KOPT-K1 (cell line): ENCODE measurements at regions not wholly inside any gene's neighbourhood (a gene's known extent, or its start where the extent isn't known, plus 50 kb on each side); places are given as distances from the start of the nearest gene placed in this dataset.

Source experiments
- H3K27ac ChIP-seq: fragments of 200-600 bp; sonication (generic); 2 replicates; pipeline ENCODE4 v1.5.1; 2016; ENCODE audit warnings: antibody characterized with exemption, mild to moderate bottlenecking, low read depth, low read length; ENCODE audit not compliant: poor library complexity, severe bottlenecking
- H3K36me3 ChIP-seq: fragments of 200-600 bp; sonication (generic); 2 replicates; pipeline ENCODE4 v1.5.1; 2017; ENCODE audit warnings: antibody characterized with exemption, mild to moderate bottlenecking, low read length, moderate library complexity; ENCODE audit not compliant: insufficient read depth
- H3K9me3 ChIP-seq: fragments of 200-600 bp; sonication (generic); 2 replicates; pipeline ENCODE4 v1.5.1; 2017; ENCODE audit warnings: antibody characterized with exemption, low read length, mild to moderate bottlenecking; ENCODE audit not compliant: insufficient read depth, poor library complexity, severe bottlenecking

DNA sequence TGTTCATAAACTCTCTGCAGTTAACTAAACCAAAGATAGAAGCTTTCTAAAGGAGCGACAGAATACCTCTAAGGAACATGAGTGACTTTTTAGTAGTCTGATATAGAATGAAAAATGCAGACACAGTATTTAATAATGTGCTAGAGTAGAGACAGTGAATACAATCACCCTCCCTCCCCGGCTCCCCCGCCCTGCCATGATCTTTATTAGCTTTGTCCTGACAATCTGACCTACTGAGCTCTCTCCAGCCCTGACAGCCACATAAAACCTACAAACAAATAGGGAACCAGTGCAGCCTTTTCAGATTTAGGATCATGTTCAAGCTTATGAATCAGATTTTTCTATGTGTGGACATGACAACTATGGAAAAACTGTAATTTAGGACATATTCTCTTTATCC lies 777.6 kb upstream of the FANCL start:
- H3K9me3 ChIP-seq, result peaks cover 8% of the 10 kb centered on the region
- no peak overlapping the region for H3K27ac ChIP-seq
- H3K36me3 ChIP-seq, result no peaks in the 10 kb centered on the region

- H3K27ac ChIP-seq, result no peak overlapping the region
- H3K9me3 ChIP-seq, result peaks cover 8% of the 10 kb centered on the region
- no peaks in the 10 kb centered on the region for H3K36me3 ChIP-seq
Measured at GRCh38 chr2:59015027-59015426, 773.9 kb upstream of the FANCL start.

GRCh38 chr2:59012971-59013370 lies 771.8 kb upstream of the FANCL start:
- peaks cover 8% of the 10 kb centered on the region for H3K9me3 ChIP-seq
- no peaks in the 10 kb centered on the region for H3K36me3 ChIP-seq
- no peak overlapping the region for H3K27ac ChIP-seq

DNA sequence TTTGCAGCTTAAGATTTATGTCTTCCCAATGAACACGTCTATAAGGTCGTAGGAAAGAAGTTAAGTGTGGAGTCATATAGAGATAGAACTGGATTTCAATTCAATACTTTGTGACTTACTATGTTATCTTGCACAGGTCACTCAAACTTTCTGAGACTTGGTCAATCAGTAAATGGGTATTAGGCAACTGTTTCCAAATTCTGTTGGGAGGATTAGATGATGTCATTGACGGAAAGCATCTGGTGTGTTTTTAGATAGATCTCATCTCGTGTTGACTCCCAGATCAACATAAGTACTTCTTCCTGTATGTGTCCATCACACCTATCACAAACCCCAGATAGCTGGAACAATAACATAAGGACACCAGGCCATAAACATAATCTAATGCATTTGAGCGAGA lies 771.1 kb upstream of the FANCL start:
- Histone ChIP-seq H3K9me3 (peaks cover 8% of the 10 kb centered on the region), H3K27ac (no peak overlapping the region), H3K36me3 (no peaks in the 10 kb centered on the region)

DNA sequence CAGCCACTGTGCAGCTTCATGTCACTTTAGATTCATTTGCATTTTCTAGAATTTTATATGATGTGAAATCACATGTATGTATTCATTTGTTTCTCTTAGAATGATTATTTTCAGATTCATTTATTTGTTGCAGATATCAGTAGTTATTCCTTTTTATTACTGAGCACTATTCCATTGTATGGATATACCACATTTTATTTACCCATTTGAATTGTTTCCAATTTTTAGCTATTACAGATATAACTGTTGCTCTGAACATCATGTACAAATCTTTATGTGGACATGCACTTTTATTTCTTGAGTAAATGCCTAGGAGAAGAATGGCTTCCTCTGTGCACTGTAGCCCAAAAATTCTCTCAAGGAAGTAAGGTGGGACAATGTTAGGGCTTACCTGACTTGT lies 767.8 kb upstream of the FANCL start:
- H3K27ac ChIP-seq, result no peak overlapping the region
- no peaks in the 10 kb centered on the region for H3K9me3 ChIP-seq
- H3K36me3 ChIP-seq, result no peaks in the 10 kb centered on the region

DNA sequence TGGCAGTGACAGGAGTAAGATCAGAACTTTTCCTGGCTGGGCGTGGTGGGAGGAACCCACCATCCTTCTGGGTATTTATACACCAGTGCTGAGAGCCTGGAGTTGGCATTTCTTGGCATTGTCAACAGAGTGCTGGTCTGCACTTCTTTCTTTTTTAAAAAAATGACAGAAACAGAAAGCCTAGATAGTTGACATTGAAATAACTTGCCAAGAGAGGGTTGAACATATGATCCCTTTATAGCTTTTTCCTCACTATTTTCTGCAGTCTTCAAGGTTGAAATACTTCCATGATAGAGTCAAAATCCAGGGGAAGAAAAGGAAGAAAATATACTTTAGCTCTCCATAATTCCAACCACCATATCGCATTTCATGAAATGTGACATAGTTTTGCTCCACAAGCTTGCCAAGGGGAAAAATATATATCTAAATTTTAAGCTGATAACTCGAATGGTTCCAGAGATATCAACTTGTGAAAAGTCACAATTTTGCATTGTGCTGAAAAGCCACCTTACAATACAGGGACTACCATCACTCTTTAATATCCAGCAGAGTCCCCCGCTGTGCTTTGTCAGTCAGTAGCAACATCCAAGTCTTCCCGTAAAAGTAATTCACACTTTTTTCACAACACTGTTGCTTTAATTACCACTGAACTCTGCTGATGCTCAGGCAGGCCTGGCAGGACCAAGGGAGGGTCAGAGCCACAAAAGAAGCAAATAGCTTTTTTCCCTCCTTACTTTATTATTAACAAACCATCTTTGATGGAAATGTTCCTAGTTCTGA lies 764.9 kb upstream of the FANCL start:
- Histone ChIP-seq H3K27ac (no peak overlapping the region), H3K36me3 (no peaks in the 10 kb centered on the region), H3K9me3 (no peaks in the 10 kb centered on the region)

DNA sequence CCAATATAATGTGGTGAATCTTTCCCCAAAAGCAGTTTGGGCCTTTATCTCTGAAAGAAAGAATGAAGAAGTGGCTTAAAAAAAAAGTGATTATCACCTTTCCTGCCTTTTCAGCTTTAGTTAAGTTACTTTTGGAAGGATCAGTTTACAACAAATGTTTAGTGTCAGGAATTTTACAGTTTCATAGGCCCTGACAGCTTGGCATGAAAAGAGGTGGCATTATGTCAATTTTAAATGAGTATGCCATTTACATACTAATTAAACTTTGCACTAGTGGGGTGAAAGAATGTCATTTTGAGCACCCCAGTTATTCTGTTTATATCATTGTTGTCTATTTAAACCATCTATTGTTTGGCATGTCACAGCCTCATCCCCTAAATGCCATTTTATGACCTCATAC lies 763.5 kb upstream of the FANCL start:
- H3K27ac ChIP-seq, result no peak overlapping the region
- H3K9me3 ChIP-seq, result no peaks in the 10 kb centered on the region
- no peaks in the 10 kb centered on the region for H3K36me3 ChIP-seq

GRCh38 chr2:59000796-59001195 lies 759.7 kb upstream of the FANCL start:
- Histone ChIP-seq H3K9me3 (no peaks in the 10 kb centered on the region), H3K27ac (no peak overlapping the region), H3K36me3 (no peaks in the 10 kb centered on the region)

DNA sequence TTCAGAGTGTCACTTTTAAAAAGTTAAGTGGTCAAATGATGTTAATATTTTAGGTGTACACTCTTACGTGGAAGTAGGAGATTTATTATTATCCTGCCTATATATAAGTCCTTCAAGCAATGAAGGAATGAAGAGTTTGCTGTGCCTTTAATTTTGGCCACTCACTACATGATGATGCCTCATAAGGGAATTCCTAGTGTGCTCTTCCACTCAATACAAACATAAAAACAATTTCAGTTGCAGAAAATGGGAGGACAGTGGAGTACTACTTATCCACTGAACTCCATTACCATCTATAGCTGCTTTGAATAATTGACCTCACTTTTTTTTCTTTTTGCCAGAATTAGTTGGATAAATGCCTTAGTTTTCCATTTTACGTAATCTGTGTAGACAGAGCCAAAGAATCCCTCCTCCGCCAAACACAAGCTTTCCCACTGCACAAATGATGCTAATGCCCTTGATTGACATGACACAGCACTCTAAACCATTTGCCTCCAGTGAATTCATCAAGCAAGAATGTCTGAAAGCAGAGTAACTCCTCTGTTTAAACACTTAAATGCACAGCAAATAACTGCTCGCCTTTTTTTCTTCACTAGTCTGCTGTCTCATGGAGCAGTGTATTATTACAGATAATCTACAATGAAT lies 751.1 kb upstream of the FANCL start:
- no peak overlapping the region for H3K27ac ChIP-seq
- no peaks in the 10 kb centered on the region for H3K36me3 ChIP-seq
- H3K9me3 ChIP-seq, result no peaks in the 10 kb centered on the region

DNA sequence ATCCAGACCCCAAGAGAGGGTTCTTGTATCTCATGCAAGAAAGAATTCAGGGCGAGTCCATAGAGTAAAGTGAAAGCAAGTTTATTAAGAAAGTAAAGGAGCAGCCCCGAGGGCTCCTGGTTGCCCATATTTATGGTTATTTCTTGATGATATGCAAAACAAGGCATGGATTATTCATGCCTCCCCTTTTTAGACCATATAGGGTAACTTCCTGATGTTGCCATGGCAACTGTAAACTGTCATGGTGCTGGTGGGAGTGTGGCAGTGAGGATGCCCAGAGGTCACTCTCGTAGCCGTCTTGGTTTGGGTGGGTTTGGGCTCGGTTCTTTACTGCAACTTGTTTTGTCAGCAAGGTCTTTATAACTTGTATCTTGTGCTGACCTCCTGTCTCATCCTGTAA lies 750.2 kb upstream of the FANCL start:
- no peak overlapping the region for H3K27ac ChIP-seq
- H3K36me3 ChIP-seq, result no peaks in the 10 kb centered on the region
- H3K9me3 ChIP-seq, result no peaks in the 10 kb centered on the region

DNA sequence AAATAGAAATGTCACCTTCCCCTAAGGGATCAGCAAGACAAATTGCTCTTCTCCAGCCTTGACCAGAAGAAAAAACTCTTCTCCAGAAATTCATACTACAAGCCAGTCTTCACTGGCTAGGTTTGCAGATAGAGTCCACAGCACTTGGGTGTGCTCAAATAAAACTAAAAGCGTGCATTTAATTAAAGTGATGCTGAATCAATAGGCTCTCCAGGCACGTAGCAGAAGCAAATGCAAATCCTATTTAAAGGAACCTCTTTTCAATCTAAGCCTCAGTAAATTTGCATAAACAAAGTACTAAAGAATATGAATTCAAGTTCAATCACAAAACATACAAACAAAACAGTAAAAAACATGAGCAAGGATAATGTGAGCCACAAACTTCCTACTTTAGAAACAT lies 744.4 kb upstream of the FANCL start:
- Histone ChIP-seq H3K9me3 (no peaks in the 10 kb centered on the region), H3K36me3 (no peaks in the 10 kb centered on the region), H3K27ac (no peak overlapping the region)

DNA sequence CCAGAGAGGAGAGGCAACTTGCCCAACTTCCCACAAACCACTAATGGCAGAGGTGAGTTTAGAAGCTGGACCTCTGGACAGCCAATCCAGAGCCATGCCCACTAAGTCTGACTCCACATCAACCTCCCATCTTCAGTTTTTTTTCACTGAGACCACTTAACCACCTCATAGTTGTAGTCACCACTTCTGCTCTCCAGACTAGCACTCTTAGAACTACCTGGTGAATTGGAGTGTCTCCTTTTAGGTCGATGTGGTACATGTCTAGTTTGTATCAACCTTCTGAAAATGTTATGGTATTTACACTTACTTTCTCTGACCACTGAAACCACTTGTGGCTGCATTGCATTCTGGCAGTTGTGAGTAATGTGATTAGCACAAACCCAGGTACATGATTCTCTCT lies 743.6 kb upstream of the FANCL start:
- H3K9me3 ChIP-seq, result no peaks in the 10 kb centered on the region
- no peaks in the 10 kb centered on the region for H3K36me3 ChIP-seq
- H3K27ac ChIP-seq, result no peak overlapping the region

DNA sequence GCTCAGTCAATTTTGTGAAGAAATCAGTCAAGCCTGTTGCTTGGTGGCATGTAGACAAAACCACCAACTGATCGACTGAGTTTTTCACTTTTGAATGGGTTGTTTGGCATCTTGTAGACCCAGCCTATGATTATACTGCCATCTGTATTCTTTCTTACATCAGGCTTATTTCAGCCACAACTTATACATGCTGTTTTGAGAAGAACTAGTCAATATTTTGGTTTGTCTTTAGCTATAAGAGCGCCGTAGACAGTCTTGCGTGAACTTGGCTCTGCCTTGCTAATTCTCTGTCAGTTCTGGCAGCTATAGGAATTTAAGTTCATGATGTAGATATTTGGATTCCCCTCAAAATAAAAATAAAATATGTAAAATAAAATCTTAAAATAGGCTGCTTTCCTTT lies 742.0 kb upstream of the FANCL start:
- no peak overlapping the region for H3K27ac ChIP-seq
- H3K9me3 ChIP-seq, result no peaks in the 10 kb centered on the region

DNA sequence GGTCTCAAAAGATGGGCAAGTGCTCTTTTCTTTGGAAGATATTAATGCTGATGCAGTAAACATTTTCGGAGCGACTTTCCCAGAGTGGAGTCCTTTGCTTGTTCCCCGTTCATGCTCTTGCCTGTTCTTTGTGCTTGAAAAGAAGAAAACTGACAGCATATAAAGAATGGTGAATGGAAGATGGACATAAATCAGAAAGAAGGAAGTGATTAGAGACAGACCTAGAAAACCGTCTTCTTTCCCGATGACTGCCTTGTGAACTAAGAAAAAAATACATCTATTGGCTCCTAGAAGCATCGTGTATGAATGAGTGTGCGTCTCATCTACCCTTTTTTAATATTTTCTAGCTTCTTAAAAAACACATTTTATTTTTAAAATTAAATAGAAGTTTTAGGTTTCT lies 740.1 kb upstream of the FANCL start:
- Histone ChIP-seq H3K9me3 (no peaks in the 10 kb centered on the region), H3K27ac (no peak overlapping the region), H3K36me3 (no peaks in the 10 kb centered on the region)

More for the DNA sequence above, 742.0 kb upstream of the FANCL start:
- H3K36me3 ChIP-seq, result no peaks in the 10 kb centered on the region

DNA sequence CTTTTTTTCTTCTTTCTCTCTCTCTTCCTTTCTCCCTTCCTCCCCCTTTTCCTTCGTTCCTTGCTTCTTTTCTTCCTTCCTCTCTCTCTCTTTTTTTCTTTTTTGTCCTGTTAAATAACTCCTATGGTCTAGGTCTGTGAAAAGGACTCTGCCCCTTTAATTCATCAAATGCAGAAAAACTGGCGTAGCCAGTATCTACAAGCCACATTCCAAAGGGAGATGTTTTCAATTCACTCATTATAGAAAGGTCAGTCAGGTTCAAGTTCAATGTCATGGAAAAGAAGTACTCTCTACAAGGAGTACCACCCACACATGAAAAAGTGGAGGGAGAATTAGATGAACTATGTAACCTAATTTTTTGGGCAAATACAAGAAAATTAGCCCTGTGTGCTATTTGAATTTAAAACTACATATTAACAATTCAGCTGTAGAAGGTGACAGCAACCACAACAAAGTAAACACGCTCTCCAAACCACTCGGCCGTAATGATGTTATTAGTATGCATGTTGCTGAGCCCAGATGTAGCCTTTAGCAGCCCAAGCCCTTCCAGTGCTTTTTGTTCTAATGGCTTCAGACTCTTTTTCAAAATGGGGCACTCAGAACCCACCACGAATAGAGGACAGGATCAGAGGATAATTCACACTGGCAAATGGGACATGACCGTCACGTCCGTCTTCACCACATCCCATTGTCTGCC lies 735.4 kb upstream of the FANCL start:
- H3K9me3 ChIP-seq, result no peaks in the 10 kb centered on the region
- no peaks in the 10 kb centered on the region for H3K36me3 ChIP-seq
- H3K27ac ChIP-seq, result no peak overlapping the region
